ENCODE measurements at regions not wholly inside any gene's neighbourhood (a gene's known extent, or its start where the extent isn't known, plus 50 kb on each side); places are given as distances from the start of the nearest gene placed in this dataset.

GRCh38 chr4:179663641-179664429 is 2221.6 kb upstream of the AGA start:
- no peak for TF ChIP-seq CTCF (conservative IDR thresholded peaks at IDR 0.05)
- TF ChIP-seq ZFX (IDR thresholded peaks at IDR 0.05): no peak

Data from C4-2B (cell line).